ENCODE measurements at regions not wholly inside any gene's neighbourhood (a gene's known extent, or its start where the extent isn't known, plus 50 kb on each side); places are given as distances from the start of the nearest gene placed in this dataset.

- no peak for TF ChIP-seq CTCF (conservative IDR thresholded peaks at IDR 0.05; ENCODE audit: low read length)
- no peak for TF ChIP-seq EZH2phosphoT487 (IDR thresholded peaks at IDR 0.05; ENCODE audit: borderline replicate concordance)
Measured at GRCh38 chrX:88603237-88603636, 143.8 kb upstream of the CPXCR1 start.

Measured in Loucy (cell line).